CD14-positive monocyte (primary cell): ENCODE measurements at regions not wholly inside any gene's neighbourhood (a gene's known extent, or its start where the extent isn't known, plus 50 kb on each side); places are given as distances from the start of the nearest gene placed in this dataset.

Experiments
- DNase-seq, 3 donors: peaks; one replicate each; pipeline ENCODE4 v3.0.0-alpha.2; 2011 to 2022
- H2AFZ ChIP-seq: 2 replicates; pipeline ENCODE4 v1.6.0; 2012; ENCODE audit warnings: mild to moderate bottlenecking, low read depth, low read length, inconsistent platforms; ENCODE audit not compliant: insufficient read depth, poor library complexity, severe bottlenecking
- H3K27ac ChIP-seq, 2 donors: 1 replicate in 1 of 2; 2 replicates in 1 of 2; pipeline ENCODE4 v1.5.1; 2012 to 2013; ENCODE audit warnings: low read length in 2 of 2, control low read depth in 1 of 2, inconsistent platforms in 1 of 2, low read depth in 1 of 2, mild to moderate bottlenecking in 1 of 2
- H3K27me3 ChIP-seq, 2 donors: one replicate each; pipeline versions ENCODE4 v1.6.0 to v1.6.1; 2011 to 2013; ENCODE audit warnings: low read length in 2 of 2; ENCODE audit not compliant: control insufficient read depth in 2 of 2, insufficient read depth in 2 of 2
- H3K36me3 ChIP-seq, 2 donors: replicated peaks in 1 of 2; 1 replicate in 1 of 2; 2 replicates in 1 of 2; pipeline versions ENCODE4 v1.5.1 to v1.6.1; 2012 to 2013; ENCODE audit warnings: low read length in 2 of 2, control low read depth in 1 of 2, inconsistent platforms in 1 of 2, mild to moderate bottlenecking in 1 of 2; ENCODE audit not compliant: insufficient read depth in 2 of 2, control insufficient read depth in 1 of 2
- H3K4me1 ChIP-seq, 2 donors: 1 replicate in 1 of 2; 2 replicates in 1 of 2; pipeline versions ENCODE4 v1.5.1 to v1.6.1; 2012 to 2013; ENCODE audit warnings: low read length in 2 of 2, control low read depth in 1 of 2, inconsistent platforms in 1 of 2, mild to moderate bottlenecking in 1 of 2, moderate library complexity in 1 of 2; ENCODE audit not compliant: insufficient read depth in 2 of 2, control insufficient read depth in 1 of 2
- H3K4me2 ChIP-seq: replicated peaks from 2 replicates; pipeline ENCODE3; 2012; ENCODE audit warnings: low read length, moderate library complexity, mild to moderate bottlenecking; ENCODE audit not compliant: poor library complexity, severe bottlenecking; ENCODE audit errors: extremely low read depth
- H3K4me3 ChIP-seq, 3 experiments: fragments of 200-600 bp in 1 of 3; sonication (generic) in 1 of 3; replicated peaks in 1 of 3; 1 replicate in 2 of 3; 2 replicates in 1 of 3; pipeline ENCODE4 v1.5.1; 2011 to 2013; ENCODE audit warnings: low read length in 3 of 3, mild to moderate bottlenecking in 3 of 3, control low read depth in 2 of 3, low read depth in 2 of 3, inconsistent platforms in 1 of 3, moderate library complexity in 1 of 3
- H3K79me2 ChIP-seq: 2 replicates; pipeline ENCODE4 v1.6.0; 2012; ENCODE audit warnings: mild to moderate bottlenecking, control low read depth, inconsistent platforms, low read length, moderate library complexity; ENCODE audit not compliant: insufficient read depth
- H3K9ac ChIP-seq: 2 replicates; pipeline ENCODE4 v1.6.0; 2017; ENCODE audit warnings: low read length, mild to moderate bottlenecking; ENCODE audit not compliant: insufficient read depth, poor library complexity, severe bottlenecking
- H3K9me3 ChIP-seq, 2 donors: replicated peaks in 1 of 2; 1 replicate in 1 of 2; 2 replicates in 1 of 2; pipeline versions ENCODE4 v1.5.1 to v1.6.1; 2012 to 2013; ENCODE audit warnings: low read length in 2 of 2, control low read depth in 1 of 2; ENCODE audit not compliant: control insufficient read depth in 1 of 2, insufficient read depth in 1 of 2
- H4K20me1 ChIP-seq: 2 replicates; pipeline ENCODE4 v1.6.0; 2012; ENCODE audit warnings: mild to moderate bottlenecking, low read length, control low read depth, moderate library complexity; ENCODE audit not compliant: insufficient read depth
- H3K27ac Mint-ChIP-seq, 7 donors: one replicate each; pipeline ENCODE4 v1.8.0; 2020; ENCODE audit warnings: mild to moderate bottlenecking in 7 of 7, mixed read lengths in 7 of 7, moderate library complexity in 6 of 7, inconsistent platforms in 2 of 7
- H3K27me3 Mint-ChIP-seq, 3 donors: one replicate each; pipeline ENCODE4 v1.8.0; 2021 to 2022; ENCODE audit warnings: low read depth in 3 of 3, mild to moderate bottlenecking in 3 of 3, mixed read lengths in 3 of 3, moderate library complexity in 3 of 3, inconsistent platforms in 1 of 3
- H3K36me3 Mint-ChIP-seq, 2 donors: one replicate each; pipeline ENCODE4 v1.8.0; 2020; ENCODE audit warnings: mixed read lengths in 2 of 2, inconsistent platforms in 1 of 2, mild to moderate bottlenecking in 1 of 2
- H3K4me1 Mint-ChIP-seq: one replicate; pipeline ENCODE4 v1.8.0; 2020; ENCODE audit warnings: mild to moderate bottlenecking, mixed read lengths
- H3K4me3 Mint-ChIP-seq, 2 donors: one replicate each; pipeline ENCODE4 v1.8.0; 2020; ENCODE audit warnings: mild to moderate bottlenecking in 2 of 2, mixed read lengths in 2 of 2, moderate library complexity in 1 of 2
- H3K9me3 Mint-ChIP-seq, 7 donors: one replicate each; pipeline ENCODE4 v1.8.0; 2020 to 2022; ENCODE audit warnings: mixed read lengths in 7 of 7, mild to moderate bottlenecking in 6 of 7, moderate library complexity in 6 of 7, inconsistent platforms in 2 of 7
- CTCF ChIP-seq: fragments of 200-600 bp; IDR thresholded peaks from one replicate; pipeline ENCODE4 v1.8.0; 2022; ENCODE audit warnings: antibody characterized with exemption, mild to moderate bottlenecking
- WGBS: methylation state at CpG from one replicate; pipeline ENCODE4 v1.1.5; 2013; ENCODE audit warnings: missing lambda C conversion rate; ENCODE audit not compliant: insufficient coverage; 5-methylcytosine and 5-hydroxymethylcytosine counted together
- intact Hi-C, 2 donors: fragments of 100-400 bp; cut with micrococcal nuclease; formaldehyde crosslinking; loops; one replicate each; pipeline versions ENCODE4 v1.15.0 to v1.15.1; 2023

- no peak overlapping the region for H3K4me3 ChIP-seq
- H3K79me2 ChIP-seq = no peaks in the 10 kb centered on the region
- no peak overlapping the region for H3K4me3 Mint-ChIP-seq
- intact Hi-C loops = no loop called here
- no peaks in the 10 kb centered on the region for H3K9me3 ChIP-seq
- H3K27me3 Mint-ChIP-seq = peaks cover 0 to 12% (median 10%) of the 10 kb centered on the region in 3 donors
- H2AFZ ChIP-seq = no peak overlapping the region
- H3K27ac ChIP-seq = no peak overlapping the region
- H3K9ac ChIP-seq = no peak overlapping the region
- no peak for DNase-seq
- H3K4me1 Mint-ChIP-seq = no peaks in the 10 kb centered on the region
- no peaks in the 10 kb centered on the region for H3K4me1 ChIP-seq
- no peaks in the 10 kb centered on the region for H3K27me3 ChIP-seq
- no peaks in the 10 kb centered on the region for H3K36me3 ChIP-seq
- no peaks in the 10 kb centered on the region for H4K20me1 ChIP-seq
- TF ChIP-seq CTCF = no peak
- no peak overlapping the region for H3K4me2 ChIP-seq
- WGBS = 57% methylated on average over 2 of the region's 7 CpGs
- no peaks in the 10 kb centered on the region for H3K9me3 Mint-ChIP-seq
- H3K36me3 Mint-ChIP-seq = no peaks in the 10 kb centered on the region
- no peak overlapping the region for H3K27ac Mint-ChIP-seq
Measured at GRCh38 chr20:51135926-51136715, 113.2 kb upstream of the KCNG1 start.

GRCh38 chr20:51134405-51134804, 111.5 kb upstream of the KCNG1 start:
- Mint-ChIP-seq H3K4me3 (no peak overlapping the region), H3K27me3 (peaks cover 0 to 13% (median 12%) of the 10 kb centered on the region in 3 donors), H3K4me1 (no peaks in the 10 kb centered on the region), H3K9me3 (no peaks in the 10 kb centered on the region), H3K36me3 (no peaks in the 10 kb centered on the region), H3K27ac (no peak overlapping the region)
- Histone ChIP-seq H3K9ac (no peak overlapping the region), H3K79me2 (no peaks in the 10 kb centered on the region), H3K4me3 (no peak overlapping the region), H3K9me3 (no peaks in the 10 kb centered on the region), H3K4me2 (no peak overlapping the region), H3K27me3 (no peaks in the 10 kb centered on the region), H3K4me1 (no peaks in the 10 kb centered on the region), H2AFZ (no peak overlapping the region), H4K20me1 (no peaks in the 10 kb centered on the region), H3K36me3 (no peaks in the 10 kb centered on the region), H3K27ac (no peak overlapping the region)
- no peak for TF ChIP-seq CTCF
- intact Hi-C loops = no loop called here
- 75% methylated on average over 5 of the region's 6 CpGs for WGBS
- no peak for DNase-seq
